Osteocyte (in vitro differentiated cells): ENCODE measurements at regions not wholly inside any gene's neighbourhood (a gene's known extent, or its start where the extent isn't known, plus 50 kb on each side); places are given as distances from the start of the nearest gene placed in this dataset.

Source experiments
- DNase-seq: peaks from one replicate; pipeline ENCODE4 v3.0.0; 2021; ENCODE audit warnings: mixed read lengths; ENCODE audit not compliant: unreplicated experiment; ENCODE audit errors: extremely low spot score
- H3K27ac Mint-ChIP-seq: one replicate; pipeline ENCODE4 v1.8.0; 2021; ENCODE audit warnings: mild to moderate bottlenecking, mixed read lengths; ENCODE audit not compliant: unreplicated experiment
- H3K27me3 Mint-ChIP-seq: one replicate; pipeline ENCODE4 v1.8.0; 2021; ENCODE audit warnings: mixed read lengths; ENCODE audit not compliant: unreplicated experiment
- H3K36me3 Mint-ChIP-seq: one replicate; pipeline ENCODE4 v1.8.0; 2021; ENCODE audit warnings: mixed read lengths; ENCODE audit not compliant: unreplicated experiment
- H3K4me1 Mint-ChIP-seq: one replicate; pipeline ENCODE4 v1.8.0; 2021; ENCODE audit warnings: mixed read lengths; ENCODE audit not compliant: unreplicated experiment
- H3K4me3 Mint-ChIP-seq: one replicate; pipeline ENCODE4 v1.8.0; 2021; ENCODE audit warnings: mild to moderate bottlenecking, moderate library complexity, mixed read lengths; ENCODE audit not compliant: unreplicated experiment
- H3K9me3 Mint-ChIP-seq: one replicate; pipeline ENCODE4 v1.8.0; 2021; ENCODE audit warnings: mixed read lengths; ENCODE audit not compliant: unreplicated experiment
- CTCF ChIP-seq: fragments of 200-600 bp; sonication (generic); IDR thresholded peaks from 2 replicates; pipeline ENCODE4 v1.5.0; 2021; ENCODE audit warnings: antibody characterized with exemption, mild to moderate bottlenecking, moderate library complexity

GRCh38 chrX:122500556-122500955 lies 683.5 kb upstream of the GRIA3 start:
- DNase-seq, result no peak
- no peak overlapping the region for H3K4me3 Mint-ChIP-seq
- H3K27me3 Mint-ChIP-seq, result no peaks in the 10 kb centered on the region
- no peak overlapping the region for H3K27ac Mint-ChIP-seq
- no peaks in the 10 kb centered on the region for H3K36me3 Mint-ChIP-seq
- no peaks in the 10 kb centered on the region for H3K4me1 Mint-ChIP-seq
- peaks cover 44% of the 10 kb centered on the region for H3K9me3 Mint-ChIP-seq
- TF ChIP-seq CTCF, result no peak

- DNase-seq, result no peak
- Mint-ChIP-seq H3K4me3 (no peak overlapping the region), H3K4me1 (no peaks in the 10 kb centered on the region), H3K27ac (no peak overlapping the region), H3K27me3 (no peaks in the 10 kb centered on the region), H3K36me3 (no peaks in the 10 kb centered on the region), H3K9me3 (peaks cover 42% of the 10 kb centered on the region)
- no peak for TF ChIP-seq CTCF
Observed at GRCh38 chrX:122501652-122502051, 682.4 kb upstream of the GRIA3 start.

- no peaks in the 10 kb centered on the region for H3K27me3 Mint-ChIP-seq
- peaks cover 47% of the 10 kb centered on the region for H3K9me3 Mint-ChIP-seq
- H3K36me3 Mint-ChIP-seq, result no peaks in the 10 kb centered on the region
- H3K4me1 Mint-ChIP-seq, result no peaks in the 10 kb centered on the region
- H3K4me3 Mint-ChIP-seq, result no peak overlapping the region
- no peak for DNase-seq
- no peak overlapping the region for H3K27ac Mint-ChIP-seq
- no peak for TF ChIP-seq CTCF
Observed at GRCh38 chrX:122504026-122504425, 680.1 kb upstream of the GRIA3 start.

GRCh38 chrX:122512561-122513072 lies 671.5 kb upstream of the GRIA3 start:
- Mint-ChIP-seq H3K27me3 (no peaks in the 10 kb centered on the region), H3K36me3 (no peaks in the 10 kb centered on the region), H3K4me1 (no peaks in the 10 kb centered on the region), H3K4me3 (no peak overlapping the region), H3K9me3 (peaks cover 47% of the 10 kb centered on the region), H3K27ac (no peak overlapping the region)
- no peak for TF ChIP-seq CTCF
- no peak for DNase-seq

- Mint-ChIP-seq H3K4me1 (no peaks in the 10 kb centered on the region), H3K36me3 (no peaks in the 10 kb centered on the region), H3K27ac (no peak overlapping the region), H3K9me3 (peaks cover 53% of the 10 kb centered on the region), H3K4me3 (no peak overlapping the region), H3K27me3 (no peaks in the 10 kb centered on the region)
- no peak for TF ChIP-seq CTCF
- DNase-seq, result no peak
Observed at GRCh38 chrX:122517786-122518185, 666.3 kb upstream of the GRIA3 start.
